Neural progenitor cell (in vitro differentiated cells): ENCODE measurements at regions not wholly inside any gene's neighbourhood (a gene's known extent, or its start where the extent isn't known, plus 50 kb on each side); places are given as distances from the start of the nearest gene placed in this dataset.

Experiments used
- EZH2 ChIP-seq: fragments of 200-600 bp; sonication (generic); IDR thresholded peaks from 2 replicates; pipeline ENCODE4 v1.6.1; 2017; ENCODE audit warnings: antibody characterized with exemption, mild to moderate bottlenecking, moderate library complexity
- TF ChIP-seq, protein P1 (sequence below): fragments of 200-600 bp; sonication (generic); IDR thresholded peaks from 2 replicates; pipeline ENCODE4 v1.5.1; 2017; ENCODE audit warnings: antibody characterized with exemption, mild to moderate bottlenecking

DNA sequence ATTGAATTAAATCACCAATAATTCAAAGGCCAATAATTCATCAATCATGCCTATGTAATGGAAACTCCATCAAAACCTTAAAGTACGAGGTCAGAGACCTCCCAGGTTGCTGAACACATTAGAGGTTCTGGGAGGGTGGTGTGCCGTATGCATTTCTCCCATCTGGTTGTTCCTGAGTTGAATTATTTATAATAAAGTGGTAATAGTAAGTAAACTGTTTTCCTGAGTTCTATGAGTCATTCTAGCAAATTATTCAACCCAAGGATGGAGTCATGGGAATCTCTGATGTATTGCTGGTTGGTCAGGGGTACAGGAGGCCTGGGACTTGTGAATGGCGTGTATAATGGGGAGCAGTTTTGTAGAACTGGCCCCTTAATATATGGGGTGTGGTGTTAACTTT is 191.7 kb downstream of the CARTPT start:
- TF ChIP-seq, protein P1, sequence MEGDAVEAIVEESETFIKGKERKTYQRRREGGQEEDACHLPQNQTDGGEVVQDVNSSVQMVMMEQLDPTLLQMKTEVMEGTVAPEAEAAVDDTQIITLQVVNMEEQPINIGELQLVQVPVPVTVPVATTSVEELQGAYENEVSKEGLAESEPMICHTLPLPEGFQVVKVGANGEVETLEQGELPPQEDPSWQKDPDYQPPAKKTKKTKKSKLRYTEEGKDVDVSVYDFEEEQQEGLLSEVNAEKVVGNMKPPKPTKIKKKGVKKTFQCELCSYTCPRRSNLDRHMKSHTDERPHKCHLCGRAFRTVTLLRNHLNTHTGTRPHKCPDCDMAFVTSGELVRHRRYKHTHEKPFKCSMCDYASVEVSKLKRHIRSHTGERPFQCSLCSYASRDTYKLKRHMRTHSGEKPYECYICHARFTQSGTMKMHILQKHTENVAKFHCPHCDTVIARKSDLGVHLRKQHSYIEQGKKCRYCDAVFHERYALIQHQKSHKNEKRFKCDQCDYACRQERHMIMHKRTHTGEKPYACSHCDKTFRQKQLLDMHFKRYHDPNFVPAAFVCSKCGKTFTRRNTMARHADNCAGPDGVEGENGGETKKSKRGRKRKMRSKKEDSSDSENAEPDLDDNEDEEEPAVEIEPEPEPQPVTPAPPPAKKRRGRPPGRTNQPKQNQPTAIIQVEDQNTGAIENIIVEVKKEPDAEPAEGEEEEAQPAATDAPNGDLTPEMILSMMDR = no peak
- TF ChIP-seq EZH2 = no peak
